T-cell (primary cell): ENCODE measurements at regions not wholly inside any gene's neighbourhood (a gene's known extent, or its start where the extent isn't known, plus 50 kb on each side); places are given as distances from the start of the nearest gene placed in this dataset.

Experiments used
- ATAC-seq, 4 experiments: fragments of 200-7000 bp in 3 of 4; fragments of 150-1000 bp in 1 of 4; cut with Tn5 transposase; replicated peaks in 1 of 4; 1 replicate in 3 of 4; 2 replicates in 1 of 4; pipeline ENCODE4 v1.10.0; 2021; ENCODE audit warnings: moderate library complexity in 3 of 4, mild to moderate bottlenecking in 2 of 4, moderate number of reproducible peaks in 1 of 4
- CTCF ChIA-PET, 2 donors: fragments of 300-600 bp; sonication (Branson Sonifier 250); formaldehyde crosslinking; loops; one replicate each; lab custom pipeline; 2022; ENCODE audit warnings: antibody characterized with exemption in 2 of 2; lab: Charles Lee
- POLR2A ChIA-PET, 2 donors: fragments of 300-600 bp; sonication (Branson Sonifier 250); formaldehyde crosslinking; loops; one replicate each; lab custom pipeline; 2022; ENCODE audit warnings: antibody characterized with exemption in 2 of 2; lab: Charles Lee
- DNase-seq, 35 experiments: peaks; one replicate each; pipeline versions ENCODE4 v3.0.0 to v3.0.0-alpha.2; 2013 to 2023
- H3K27ac ChIP-seq: one replicate; pipeline ENCODE4 v1.5.1; 2013; ENCODE audit warnings: low read length
- H3K27me3 ChIP-seq, 2 experiments: replicated peaks in 1 of 2; 1 replicate in 1 of 2; 2 replicates in 1 of 2; pipeline versions ENCODE4 v1.6.1 to v1.7.0; 2013; ENCODE audit warnings: low read length in 1 of 2, mixed read lengths in 1 of 2; ENCODE audit not compliant: control insufficient read depth in 2 of 2, insufficient read depth in 2 of 2; ENCODE audit errors: extremely low read depth in 1 of 2
- H3K36me3 ChIP-seq, 2 donors: 1 replicate in 1 of 2; 2 replicates in 1 of 2; pipeline versions ENCODE4 v1.6.1 to v1.7.0; 2013; ENCODE audit warnings: low read length in 1 of 2; ENCODE audit not compliant: control insufficient read depth in 2 of 2, insufficient read depth in 1 of 2; ENCODE audit errors: extremely low read depth in 1 of 2
- H3K4me1 ChIP-seq, 2 experiments: 1 replicate in 1 of 2; 2 replicates in 1 of 2; pipeline versions ENCODE4 v1.6.1 to v1.7.0; 2013; ENCODE audit warnings: low read length in 2 of 2, mixed read lengths in 1 of 2; ENCODE audit not compliant: insufficient read depth in 2 of 2, control insufficient read depth in 1 of 2; ENCODE audit errors: extremely low read depth in 1 of 2
- H3K4me3 ChIP-seq, 2 donors: 1 replicate in 1 of 2; 2 replicates in 1 of 2; pipeline versions ENCODE4 v1.5.1 to v1.7.0; 2013; ENCODE audit warnings: mild to moderate bottlenecking in 2 of 2, low read length in 1 of 2, moderate library complexity in 1 of 2; ENCODE audit not compliant: control insufficient read depth in 1 of 2; ENCODE audit errors: extremely low read depth in 1 of 2
- H3K9me3 ChIP-seq: 2 replicates; pipeline ENCODE4 v1.7.0; 2013
- H3K27ac Mint-ChIP-seq, 2 donors: one replicate each; pipeline ENCODE4 v1.8.0; 2020 to 2021; ENCODE audit warnings: mild to moderate bottlenecking in 2 of 2, mixed read lengths in 2 of 2
- H3K27me3 Mint-ChIP-seq, 2 donors: one replicate each; pipeline ENCODE4 v1.8.0; 2021 to 2022; ENCODE audit warnings: mixed read lengths in 2 of 2
- H3K36me3 Mint-ChIP-seq: one replicate; pipeline ENCODE4 v1.8.0; 2021; ENCODE audit warnings: mixed read lengths
- H3K4me1 Mint-ChIP-seq, 3 donors: one replicate each; pipeline ENCODE4 v1.8.0; 2020 to 2022; ENCODE audit warnings: mixed read lengths in 3 of 3, mild to moderate bottlenecking in 1 of 3
- H3K4me3 Mint-ChIP-seq, 3 donors: one replicate each; pipeline ENCODE4 v1.8.0; 2020 to 2022; ENCODE audit warnings: mild to moderate bottlenecking in 3 of 3, mixed read lengths in 3 of 3, moderate library complexity in 3 of 3
- H3K9me3 Mint-ChIP-seq, 3 donors: one replicate each; pipeline ENCODE4 v1.8.0; 2020 to 2022; ENCODE audit warnings: mixed read lengths in 3 of 3
- WGBS: methylation state at CpG from one replicate; pipeline ENCODE4 v1.1.5; 2013; ENCODE audit warnings: missing lambda C conversion rate; ENCODE audit not compliant: insufficient coverage; 5-methylcytosine and 5-hydroxymethylcytosine counted together

- CTCF ChIA-PET: no interaction called here
- H3K27ac ChIP-seq: no peak overlapping the region
- Mint-ChIP-seq H3K4me1 (no peaks in the 10 kb centered on the region), H3K4me3 (no peak overlapping the region), H3K27me3 (peaks cover 20 to 29% of the 10 kb centered on the region in 2 donors), H3K27ac (no peak overlapping the region), H3K9me3 (no peaks in the 10 kb centered on the region), H3K36me3 (no peaks in the 10 kb centered on the region)
- H3K27me3 ChIP-seq: no peaks in the 10 kb centered on the region
- POLR2A ChIA-PET: no interaction called here
- ATAC-seq: no peak
- H3K36me3 ChIP-seq: no peaks in the 10 kb centered on the region
- no peaks in the 10 kb centered on the region for H3K4me1 ChIP-seq
- H3K9me3 ChIP-seq: no peaks in the 10 kb centered on the region
- 38% methylated on average over 4 of the region's 6 CpGs for WGBS
- no peak overlapping the region for H3K4me3 ChIP-seq
- no peak for DNase-seq
Observed at GRCh38 chr12:98296462-98297079, 218.8 kb upstream of the TMPO start.

DNA sequence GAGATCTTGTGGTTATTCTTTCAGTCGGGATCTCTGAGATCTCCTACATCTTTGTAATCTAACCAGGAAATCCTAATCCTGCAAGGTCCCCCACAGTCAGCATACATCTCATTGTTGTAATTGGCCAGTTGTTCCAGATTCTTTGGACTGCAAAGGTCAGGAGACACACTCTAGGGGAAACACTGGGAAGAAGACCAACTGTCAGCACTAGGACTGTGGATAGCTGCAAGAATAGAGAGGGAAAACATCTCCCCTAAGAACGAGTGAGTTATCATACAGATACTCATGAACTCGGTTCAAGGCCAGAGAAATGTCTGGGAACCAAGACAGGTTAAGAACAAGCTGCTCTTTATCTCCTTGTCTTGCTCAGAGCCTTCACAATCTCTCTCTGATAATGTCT, 217.9 kb upstream of the TMPO start:
- ChIA-PET CTCF (no interaction called here), POLR2A (no interaction called here)

GRCh38 chr12:98308141-98308540, 207.2 kb upstream of the TMPO start:
- ATAC-seq (no peak), DNase-seq (no peak)
- no CpG with 5 or more reads among the region's 2 CpGs for WGBS
- no peaks in the 10 kb centered on the region for H3K9me3 Mint-ChIP-seq
- H3K4me3 Mint-ChIP-seq: no peak overlapping the region
- no peaks in the 10 kb centered on the region for H3K9me3 ChIP-seq
- POLR2A ChIA-PET: no interaction called here
- no peaks in the 10 kb centered on the region for H3K4me1 ChIP-seq
- H3K36me3 ChIP-seq: no peaks in the 10 kb centered on the region
- H3K27me3 Mint-ChIP-seq: peaks cover 27 to 30% of the 10 kb centered on the region in 2 donors
- no peaks in the 10 kb centered on the region for H3K4me1 Mint-ChIP-seq
- peaks cover 0 to 5% of the 10 kb centered on the region in 2 experiments for H3K27me3 ChIP-seq
- CTCF ChIA-PET: no interaction called here
- H3K36me3 Mint-ChIP-seq: no peaks in the 10 kb centered on the region
- H3K27ac Mint-ChIP-seq: no peak overlapping the region
- H3K4me3 ChIP-seq: no peak overlapping the region
- no peak overlapping the region for H3K27ac ChIP-seq

More for the DNA sequence above, 217.9 kb upstream of the TMPO start:
- Mint-ChIP-seq H3K36me3 (no peaks in the 10 kb centered on the region), H3K4me1 (no peaks in the 10 kb centered on the region), H3K27me3 (peaks cover 18 to 24% of the 10 kb centered on the region in 2 donors), H3K9me3 (no peaks in the 10 kb centered on the region), H3K27ac (no peak overlapping the region), H3K4me3 (no peak overlapping the region)
- ATAC-seq: no peak
- WGBS: 30% methylated on average over 2 of the region's 3 CpGs
- no peaks in the 10 kb centered on the region for H3K9me3 ChIP-seq
- H3K27me3 ChIP-seq: no peaks in the 10 kb centered on the region
- no peak overlapping the region for H3K27ac ChIP-seq
- H3K4me1 ChIP-seq: no peaks in the 10 kb centered on the region
- no peak overlapping the region for H3K4me3 ChIP-seq
- DNase-seq: no peak
- H3K36me3 ChIP-seq: no peaks in the 10 kb centered on the region

DNA sequence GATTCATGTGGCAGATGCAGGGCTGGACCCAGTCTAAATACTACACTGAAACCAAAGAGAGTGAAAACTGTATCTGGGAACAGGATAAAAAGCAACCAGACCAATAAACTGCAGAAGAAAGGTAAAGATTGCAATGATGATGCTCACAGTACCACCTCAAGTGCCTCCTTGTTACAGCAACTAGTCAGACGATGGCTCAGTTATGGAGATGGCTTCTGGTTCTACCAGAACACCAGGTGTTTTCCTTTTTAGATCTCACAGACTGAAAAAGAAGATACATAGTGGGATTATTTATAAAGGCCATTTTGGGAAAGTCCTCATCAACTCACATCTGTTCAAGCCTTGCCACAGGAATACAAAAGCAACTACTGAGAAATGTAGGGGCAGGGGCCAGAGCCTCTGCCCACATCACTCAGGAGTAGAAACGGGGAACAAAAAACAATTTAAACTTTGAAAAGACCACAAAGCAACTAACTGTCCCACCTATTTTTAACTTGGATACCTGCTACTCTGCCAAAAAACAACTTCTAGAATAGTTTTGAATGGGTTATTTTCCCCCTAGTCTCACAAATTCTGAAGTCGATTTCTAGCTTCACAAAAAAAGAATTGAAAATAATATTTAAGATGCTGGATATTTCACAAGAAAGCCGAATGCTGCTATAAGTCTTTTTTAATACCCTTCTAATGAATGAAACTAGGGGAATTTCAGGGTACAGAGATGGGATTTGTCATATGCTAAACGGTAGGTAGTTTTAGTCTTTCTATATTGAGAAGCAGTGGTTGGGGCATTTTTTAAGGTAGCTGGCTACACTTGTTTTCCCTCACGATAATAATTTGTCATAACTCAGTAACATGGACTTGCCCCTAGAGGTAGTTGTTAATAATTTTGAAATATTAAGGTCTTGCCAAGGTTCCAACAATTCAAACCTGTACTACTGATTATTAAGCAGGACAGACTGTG, 197.2 kb upstream of the TMPO start:
- H3K27ac Mint-ChIP-seq: no peak overlapping the region
- Histone ChIP-seq H3K36me3 (no peaks in the 10 kb centered on the region), H3K4me3 (no peak overlapping the region), H3K4me1 (no peaks in the 10 kb centered on the region), H3K27me3 (no peaks in the 10 kb centered on the region), H3K9me3 (no peaks in the 10 kb centered on the region), H3K27ac (no peak overlapping the region)
- DNase-seq (no peak), ATAC-seq (no peak)
- H3K4me3 Mint-ChIP-seq: no peak overlapping the region
- H3K27me3 Mint-ChIP-seq: peaks cover 0 to 3% of the 10 kb centered on the region in 2 donors
- WGBS: 80% methylated on average over 1 of the region's 6 CpGs
- no peaks in the 10 kb centered on the region for H3K36me3 Mint-ChIP-seq
- ChIA-PET POLR2A (no interaction called here), CTCF (no interaction called here)
- no peaks in the 10 kb centered on the region for H3K9me3 Mint-ChIP-seq
- H3K4me1 Mint-ChIP-seq: no peaks in the 10 kb centered on the region

GRCh38 chr12:98319716-98320425, 195.5 kb upstream of the TMPO start:
- WGBS: no CpG with 5 or more reads among the region's 1 CpG
- no peaks in the 10 kb centered on the region for H3K36me3 Mint-ChIP-seq
- Histone ChIP-seq H3K27me3 (peaks cover 0 to 1% of the 10 kb centered on the region in 2 experiments), H3K27ac (no peak overlapping the region), H3K4me3 (no peak overlapping the region), H3K36me3 (no peaks in the 10 kb centered on the region), H3K4me1 (no peaks in the 10 kb centered on the region), H3K9me3 (no peaks in the 10 kb centered on the region)
- peaks cover 0 to 1% of the 10 kb centered on the region in 2 donors for H3K27me3 Mint-ChIP-seq
- no peak overlapping the region for H3K4me3 Mint-ChIP-seq
- ChIA-PET POLR2A (no interaction called here), CTCF (no interaction called here)
- no peaks in the 10 kb centered on the region for H3K9me3 Mint-ChIP-seq
- no peak for ATAC-seq
- no peak overlapping the region for H3K27ac Mint-ChIP-seq
- H3K4me1 Mint-ChIP-seq: no peaks in the 10 kb centered on the region
- DNase-seq: no peak

- Mint-ChIP-seq H3K4me3 (no peak overlapping the region), H3K36me3 (no peaks in the 10 kb centered on the region), H3K9me3 (no peaks in the 10 kb centered on the region), H3K27ac (no peak overlapping the region), H3K27me3 (peaks cover 7 to 8% of the 10 kb centered on the region in 2 donors), H3K4me1 (peaks cover 0 to 2% (median 0%) of the 10 kb centered on the region in 3 donors)
- CTCF ChIA-PET: no interaction called here
- POLR2A ChIA-PET: no interaction called here
- Histone ChIP-seq H3K9me3 (no peaks in the 10 kb centered on the region), H3K27ac (no peak overlapping the region), H3K27me3 (peaks cover 0 to 9% of the 10 kb centered on the region in 2 experiments), H3K36me3 (no peaks in the 10 kb centered on the region), H3K4me3 (no peak overlapping the region), H3K4me1 (no peaks in the 10 kb centered on the region)
- DNase-seq (no peak), ATAC-seq (no peak)
Observed at GRCh38 chr12:98325003-98325402, 190.4 kb upstream of the TMPO start.
